ENCODE measurements at regions not wholly inside any gene's neighbourhood (a gene's known extent, or its start where the extent isn't known, plus 50 kb on each side); places are given as distances from the start of the nearest gene placed in this dataset.
"Not testable (repeated sequence)": the region's sequence is repeated elsewhere in the genome, so short reads cannot be mapped to it uniquely, and the experiment has no call there.

GRCh38 chr4:149915735-149916134 lies 100.1 kb upstream of the IQCM start:
- not testable (repeated sequence) for TF ChIP-seq SPI1 (IDR thresholded peaks at IDR 0.05; ENCODE audit: low read depth, low read length); POLR2AphosphoS5 (IDR thresholded peaks at IDR 0.05; ENCODE audit: low read depth, low read length); POLR2A (IDR thresholded peaks at IDR 0.05; ENCODE audit: low read depth, low read length); TAF1 (IDR thresholded peaks at IDR 0.05; ENCODE audit: low read depth, low read length); POU2F2 (IDR thresholded peaks at IDR 0.05; ENCODE audit: low read depth, low read length); PAX5 (IDR thresholded peaks at IDR 0.05; ENCODE audit: insufficient read depth, low read length, severe bottlenecking)

Data from GM12891 (cell line).